Erythroblast (primary cell): ENCODE measurements at regions not wholly inside any gene's neighbourhood (a gene's known extent, or its start where the extent isn't known, plus 50 kb on each side); places are given as distances from the start of the nearest gene placed in this dataset.

Experiments used
- GATA1 ChIP-seq: IDR thresholded peaks from 2 replicates; pipeline ENCODE4 v1.6.1; 2011; ENCODE audit warnings: low read depth, mild to moderate bottlenecking, control low read depth, low read length, moderate library complexity
- POLR2A ChIP-seq: IDR thresholded peaks from 2 replicates; pipeline ENCODE4 v1.6.1; 2011; ENCODE audit warnings: mild to moderate bottlenecking, low read length

- TF ChIP-seq POLR2A (no peak), GATA1 (no peak)
Observed at GRCh38 chr9:23608456-23608855, 217.6 kb downstream of the ELAVL2 start.
